22Rv1 (cell line): ENCODE measurements at regions not wholly inside any gene's neighbourhood (a gene's known extent, or its start where the extent isn't known, plus 50 kb on each side); places are given as distances from the start of the nearest gene placed in this dataset.

Source experiments
- H3K27ac ChIP-seq: fragments of 450-650 bp; 2 replicates; pipeline ENCODE4 v1.5.1; 2017
- CTCF ChIP-seq: fragments of 450-650 bp; IDR thresholded peaks from 2 replicates; pipeline ENCODE4 v1.5.1; 2017; ENCODE audit warnings: mild to moderate bottlenecking
- ZFX ChIP-seq: fragments of 450-650 bp; IDR thresholded peaks from 2 replicates; pipeline ENCODE4 v1.6.1; 2017; ENCODE audit warnings: antibody characterized with exemption, borderline replicate concordance

- no peak for TF ChIP-seq ZFX
- no peak for TF ChIP-seq CTCF
- H3K27ac ChIP-seq, result no peak overlapping the region
Observed at GRCh38 chr4:10371121-10371520, 86.1 kb downstream of the ZNF518B start.

- no peak overlapping the region for H3K27ac ChIP-seq
- TF ChIP-seq ZFX, result no peak
- no peak for TF ChIP-seq CTCF
Observed at GRCh38 chr4:10369517-10369916, 87.7 kb downstream of the ZNF518B start.

GRCh38 chr4:10366628-10367027, 90.6 kb downstream of the ZNF518B start:
- TF ChIP-seq ZFX (no peak), CTCF (no peak)
- H3K27ac ChIP-seq, result no peak overlapping the region

- no peak overlapping the region for H3K27ac ChIP-seq
- no peak for TF ChIP-seq ZFX
Observed at GRCh38 chr4:10364194-10364593, 93.0 kb downstream of the ZNF518B start.

- TF ChIP-seq ZFX, result no peak
- no peak for TF ChIP-seq CTCF
- no peak overlapping the region for H3K27ac ChIP-seq
Observed at GRCh38 chr4:10354746-10355145, 102.5 kb downstream of the ZNF518B start.

GRCh38 chr4:10354225-10354624, 103.0 kb downstream of the ZNF518B start:
- no peak overlapping the region for H3K27ac ChIP-seq
- no peak for TF ChIP-seq ZFX
- TF ChIP-seq CTCF, result no peak

- no peak overlapping the region for H3K27ac ChIP-seq
- TF ChIP-seq ZFX (no peak), CTCF (no peak)
Observed at GRCh38 chr4:10353110-10353509, 104.1 kb downstream of the ZNF518B start.

GRCh38 chr4:10348241-10348640, 109.0 kb downstream of the ZNF518B start:
- H3K27ac ChIP-seq, result no peak overlapping the region
- no peak for TF ChIP-seq CTCF
- TF ChIP-seq ZFX, result no peak
